HG02840 (cell line): ENCODE measurements at regions not wholly inside any gene's neighbourhood (a gene's known extent, or its start where the extent isn't known, plus 50 kb on each side); places are given as distances from the start of the nearest gene placed in this dataset.
"Not testable (repeated sequence)": the region's sequence is repeated elsewhere in the genome, so short reads cannot be mapped to it uniquely, and the experiment has no call there.

ENCODE experiments used
- ATAC-seq: cut with Tn5 transposase; IDR thresholded peaks from one replicate; pipeline ENCODE4 v1.9.1; 2021; ENCODE audit warnings: mild to moderate bottlenecking, moderate library complexity, moderate number of reproducible peaks; ENCODE audit not compliant: unreplicated experiment, low FRiP score

- no peak for ATAC-seq
Measured at GRCh38 chr16:59964232-59964924, 1230.3 kb upstream of the GOT2 start.

- no peak for ATAC-seq
Measured at GRCh38 chr16:59959311-59959710, 1225.2 kb upstream of the GOT2 start.

- no peak for ATAC-seq
Measured at GRCh38 chr16:59950431-59950830, 1216.3 kb upstream of the GOT2 start.

- not testable (repeated sequence) for ATAC-seq
Measured at GRCh38 chr16:59944041-59944440, 1209.9 kb upstream of the GOT2 start.

GRCh38 chr16:59941594-59941993 is 1207.5 kb upstream of the GOT2 start:
- no peak for ATAC-seq

GRCh38 chr16:59920054-59920453 is 1185.9 kb upstream of the GOT2 start:
- no peak for ATAC-seq

GRCh38 chr16:59913666-59914065 is 1179.5 kb upstream of the GOT2 start:
- no peak for ATAC-seq

- ATAC-seq = no peak
Measured at GRCh38 chr16:59909262-59909661, 1175.1 kb upstream of the GOT2 start.

GRCh38 chr16:59907611-59908010 is 1173.5 kb upstream of the GOT2 start:
- no peak for ATAC-seq

- no peak for ATAC-seq
Measured at GRCh38 chr16:59905606-59906005, 1171.5 kb upstream of the GOT2 start.

GRCh38 chr16:59905131-59905530 is 1171.0 kb upstream of the GOT2 start:
- ATAC-seq = no peak

- no peak for ATAC-seq
Measured at GRCh38 chr16:59899940-59900339, 1165.8 kb upstream of the GOT2 start.

- ATAC-seq = no peak
Measured at GRCh38 chr16:59892376-59892775, 1158.3 kb upstream of the GOT2 start.

GRCh38 chr16:59887856-59888255 is 1153.7 kb upstream of the GOT2 start:
- ATAC-seq = no peak

- no peak for ATAC-seq
Measured at GRCh38 chr16:59886021-59886420, 1151.9 kb upstream of the GOT2 start.

- no peak for ATAC-seq
Measured at GRCh38 chr16:59881376-59881775, 1147.3 kb upstream of the GOT2 start.

GRCh38 chr16:59880611-59881010 is 1146.5 kb upstream of the GOT2 start:
- ATAC-seq = no peak

GRCh38 chr16:59878999-59879398 is 1144.9 kb upstream of the GOT2 start:
- no peak for ATAC-seq

GRCh38 chr16:59878479-59878878 is 1144.4 kb upstream of the GOT2 start:
- ATAC-seq = no peak

GRCh38 chr16:59864981-59865666 is 1131.0 kb upstream of the GOT2 start:
- no peak for ATAC-seq

- no peak for ATAC-seq
Measured at GRCh38 chr16:59859676-59860402, 1125.7 kb upstream of the GOT2 start.
